Kidney (tissue), 13 donors: ENCODE measurements at regions not wholly inside any gene's neighbourhood (a gene's known extent, or its start where the extent isn't known, plus 50 kb on each side); places are given as distances from the start of the nearest gene placed in this dataset.
A peak's percentile ranks its signal among the peaks of the same experiment; 100 is the strongest.

ENCODE experiments used
- DNase-seq, 5 donors: peaks; one replicate each; pipeline ENCODE4 v3.0.0-alpha.2; 2013 to 2020
- FAIRE-seq: peaks from 2 replicates; lab custom pipeline; 2012; peaks lifted over from hg19 to GRCh38; lab: Jason Lieb, UNC
- H3K27ac ChIP-seq, 2 donors: one replicate each; pipeline ENCODE4 v1.7.0; 2013; ENCODE audit warnings: low read depth in 2 of 2, low read length in 2 of 2, inconsistent platforms in 1 of 2
- H3K27me3 ChIP-seq: one replicate; pipeline ENCODE4 v1.7.1; 2013; ENCODE audit warnings: low read length, inconsistent platforms; ENCODE audit not compliant: control insufficient read depth, insufficient read depth
- H3K36me3 ChIP-seq, 3 donors: one replicate each; pipeline versions ENCODE4 v1.7.0 to v1.7.1; 2013; ENCODE audit warnings: low read length in 3 of 3, control low read depth in 1 of 3, inconsistent platforms in 1 of 3; ENCODE audit not compliant: insufficient read depth in 3 of 3, control insufficient read depth in 2 of 3
- H3K4me1 ChIP-seq, 3 donors: one replicate each; pipeline versions ENCODE4 v1.7.0 to v1.7.1; 2013; ENCODE audit warnings: low read length in 3 of 3, inconsistent platforms in 1 of 3, low read depth in 1 of 3; ENCODE audit not compliant: control insufficient read depth in 2 of 3, insufficient read depth in 2 of 3
- H3K4me3 ChIP-seq, 3 donors: one replicate each; pipeline versions ENCODE4 v1.7.0 to v1.8.1; 2013; ENCODE audit warnings: low read length in 3 of 3, control low read depth in 1 of 3, inconsistent platforms in 1 of 3
- H3K9ac ChIP-seq, 3 donors: one replicate each; pipeline versions ENCODE4 v1.7.0 to v1.7.1; 2013; ENCODE audit warnings: low read length in 3 of 3, control low read depth in 1 of 3, inconsistent platforms in 1 of 3
- H3K9me3 ChIP-seq, 3 donors: one replicate each; pipeline versions ENCODE4 v1.7.0 to v1.7.1; 2013; ENCODE audit warnings: low read length in 3 of 3, control low read depth in 1 of 3, inconsistent platforms in 1 of 3; ENCODE audit not compliant: control insufficient read depth in 2 of 3, insufficient read depth in 1 of 3
- CTCF ChIP-seq: IDR thresholded peaks from 3 replicates; pipeline ENCODE4 v1.5.1; 2012; ENCODE audit warnings: mild to moderate bottlenecking, moderate library complexity, borderline replicate concordance; ENCODE audit not compliant: insufficient read depth; ENCODE audit errors: extremely low read depth
- intact Hi-C: fragments of 100-400 bp; cut with DNase I; formaldehyde crosslinking; loops from one replicate; pipeline ENCODE4 v1.11.1; 2022
- donor health status: control.
- donor health status: control.
- donor health status: control.
- donor health status: control.
- donor health status: control.
- donor health status: DM: yes; HTN: yes; CAD: no.
- donor health status: Normal renal cell carcinoma (clear cell type).

- Histone ChIP-seq H3K9ac (no peak overlapping the region), H3K27ac (no peak overlapping the region), H3K36me3 (no peaks in the 10 kb centered on the region), H3K4me1 (no peaks in the 10 kb centered on the region), H3K4me3 (no peak overlapping the region), H3K27me3 (no peaks in the 10 kb centered on the region), H3K9me3 (no peaks in the 10 kb centered on the region)
- FAIRE-seq (no peak), DNase-seq (peak in 1 of 5 donors; percentile 14)
- no peak for TF ChIP-seq CTCF
- intact Hi-C loops, result no loop called here
These were observed 53.0 kb upstream of the DAZL start for GRCh38 chr3:16658004-16658924.

GRCh38 chr3:16658925-16659793 is 53.9 kb upstream of the DAZL start:
- H3K9ac ChIP-seq, result no peak overlapping the region
- H3K9me3 ChIP-seq, result no peaks in the 10 kb centered on the region
- no peak for FAIRE-seq
- H3K27ac ChIP-seq, result no peak overlapping the region
- H3K36me3 ChIP-seq, result no peaks in the 10 kb centered on the region
- H3K4me1 ChIP-seq, result no peaks in the 10 kb centered on the region
- no peak overlapping the region for H3K4me3 ChIP-seq
- no peak for TF ChIP-seq CTCF
- H3K27me3 ChIP-seq, result no peaks in the 10 kb centered on the region
- peak in 2 of 5 donors; percentile 36 to 47 for DNase-seq
- intact Hi-C loops, result no loop called here

- FAIRE-seq (no peak), DNase-seq (peak in 1 of 5 donors; percentile 38)
- Histone ChIP-seq H3K4me1 (no peaks in the 10 kb centered on the region), H3K27ac (no peak overlapping the region), H3K9me3 (no peaks in the 10 kb centered on the region), H3K27me3 (no peaks in the 10 kb centered on the region), H3K4me3 (no peak overlapping the region), H3K36me3 (no peaks in the 10 kb centered on the region), H3K9ac (no peak overlapping the region)
- no peak for TF ChIP-seq CTCF
- intact Hi-C loops, result no loop called here
These were observed 58.9 kb upstream of the DAZL start for GRCh38 chr3:16663854-16664712.
